Caco-2 (cell line): ENCODE measurements at regions not wholly inside any gene's neighbourhood (a gene's known extent, or its start where the extent isn't known, plus 50 kb on each side); places are given as distances from the start of the nearest gene placed in this dataset.

ENCODE experiments used
- BruUV-seq: library from RNA; stranded (reverse); fragments of 400-500 nt; replicated peaks from 2 replicates; lab custom pipeline; 2021; lab: Mats Ljungman, UMichigan
- CTCF ChIA-PET: fragments of 300-600 bp; sonication (Branson Sonifier 250); formaldehyde crosslinking; loops from one replicate; lab custom pipeline; 2022; ENCODE audit warnings: antibody characterized with exemption; lab: Charles Lee
- POLR2A ChIA-PET: fragments of 300-600 bp; sonication (Branson Sonifier 250); formaldehyde crosslinking; loops from one replicate; lab custom pipeline; 2022; ENCODE audit warnings: antibody characterized with exemption; lab: Charles Lee
- DNase-seq, 2 experiments: peaks; one replicate each; pipeline versions ENCODE4 v3.0.0 to v3.0.0-alpha.2; 2020 to 2022
- H3K27me3 ChIP-seq: replicated peaks from 2 replicates; pipeline ENCODE4 v1.6.0; 2011; ENCODE audit warnings: low read length; ENCODE audit not compliant: control insufficient read depth, insufficient read depth
- H3K36me3 ChIP-seq: 2 replicates; pipeline ENCODE4 v1.5.1; 2011; ENCODE audit warnings: low read length; ENCODE audit not compliant: control insufficient read depth, insufficient read depth
- H3K4me1 ChIP-seq: fragments of 250-450 bp; sonication (Bioruptor Pico); 2 replicates; pipeline ENCODE4 v1.5.1; 2020; ENCODE audit warnings: mild to moderate bottlenecking
- H3K4me3 ChIP-seq: 2 replicates; pipeline ENCODE4 v1.5.1; 2011; ENCODE audit warnings: low read depth, mild to moderate bottlenecking, control low read depth, low read length
- H3K9me3 ChIP-seq: fragments of 250-450 bp; sonication (Bioruptor Pico); 2 replicates; pipeline ENCODE4 v1.5.1; 2020; ENCODE audit warnings: mild to moderate bottlenecking, moderate library complexity
- H3K27ac Mint-ChIP-seq: one replicate; pipeline ENCODE4 v1.8.0; 2022; ENCODE audit warnings: mixed read lengths; ENCODE audit not compliant: unreplicated experiment
- H3K27me3 Mint-ChIP-seq: one replicate; pipeline ENCODE4 v1.8.0; 2022; ENCODE audit warnings: mixed read lengths; ENCODE audit not compliant: insufficient read depth, unreplicated experiment
- H3K36me3 Mint-ChIP-seq: one replicate; pipeline ENCODE4 v1.8.0; 2022; ENCODE audit warnings: mild to moderate bottlenecking, mixed read lengths; ENCODE audit not compliant: insufficient read depth, unreplicated experiment
- H3K4me1 Mint-ChIP-seq: one replicate; pipeline ENCODE4 v1.8.0; 2022; ENCODE audit warnings: low read depth, mixed read lengths; ENCODE audit not compliant: unreplicated experiment
- H3K4me3 Mint-ChIP-seq: one replicate; pipeline ENCODE4 v1.8.0; 2022; ENCODE audit warnings: mild to moderate bottlenecking, moderate library complexity, mixed read lengths; ENCODE audit not compliant: unreplicated experiment
- H3K9me3 Mint-ChIP-seq: one replicate; pipeline ENCODE4 v1.8.0; 2022; ENCODE audit warnings: mixed read lengths; ENCODE audit not compliant: unreplicated experiment
- intact Hi-C: fragments of 100-400 bp; cut with micrococcal nuclease; formaldehyde crosslinking; loops from one replicate; pipeline ENCODE4 v1.10.0; 2022; ENCODE audit not compliant: unreplicated experiment
- TF ChIP-seq, protein P1 (sequence below), 2 experiments: fragments of 200-600 bp in 1 of 2; IDR thresholded peaks; 1 replicate in 1 of 2; 2 replicates in 1 of 2; pipeline versions ENCODE4 v1.5.1 to v1.8.0; 2011 to 2022; ENCODE audit warnings: antibody characterized with exemption in 1 of 2, control low read depth in 1 of 2, inconsistent platforms in 1 of 2, low read depth in 1 of 2, low read length in 1 of 2, mild to moderate bottlenecking in 1 of 2, moderate library complexity in 1 of 2; ENCODE audit not compliant: insufficient read depth in 1 of 2, severe bottlenecking in 1 of 2, unreplicated experiment in 1 of 2

DNA sequence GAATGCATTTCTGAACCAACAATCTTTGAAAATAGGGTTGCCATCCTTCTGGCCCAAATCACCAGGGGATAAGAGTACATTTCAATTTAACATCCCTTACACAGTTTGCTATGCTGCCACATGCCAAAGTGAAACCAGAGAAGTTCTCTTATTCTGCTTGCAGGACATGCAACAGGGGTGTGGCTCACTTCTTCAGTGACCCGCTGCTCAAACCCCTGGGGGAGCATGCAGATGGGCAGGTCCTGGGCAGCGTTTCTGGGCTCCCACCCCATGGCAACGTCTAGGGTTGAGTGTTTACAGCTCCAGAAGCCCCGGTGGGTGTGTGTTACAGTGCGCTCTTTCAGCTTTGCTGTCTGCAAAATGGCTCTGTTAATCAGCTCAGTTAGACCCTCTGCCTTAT lies 1306.3 kb upstream of the TMEM132C start:
- Histone ChIP-seq H3K27me3 (no peaks in the 10 kb centered on the region), H3K4me1 (no peaks in the 10 kb centered on the region), H3K9me3 (0 out of 2 replicates have a peak, but pooled peaks cover 9% of the 10 kb centered on the region), H3K4me3 (no peak overlapping the region), H3K36me3 (no peaks in the 10 kb centered on the region)
- H3K27me3 Mint-ChIP-seq = no peaks in the 10 kb centered on the region
- CTCF ChIA-PET = no interaction called here
- TF ChIP-seq, protein P1, sequence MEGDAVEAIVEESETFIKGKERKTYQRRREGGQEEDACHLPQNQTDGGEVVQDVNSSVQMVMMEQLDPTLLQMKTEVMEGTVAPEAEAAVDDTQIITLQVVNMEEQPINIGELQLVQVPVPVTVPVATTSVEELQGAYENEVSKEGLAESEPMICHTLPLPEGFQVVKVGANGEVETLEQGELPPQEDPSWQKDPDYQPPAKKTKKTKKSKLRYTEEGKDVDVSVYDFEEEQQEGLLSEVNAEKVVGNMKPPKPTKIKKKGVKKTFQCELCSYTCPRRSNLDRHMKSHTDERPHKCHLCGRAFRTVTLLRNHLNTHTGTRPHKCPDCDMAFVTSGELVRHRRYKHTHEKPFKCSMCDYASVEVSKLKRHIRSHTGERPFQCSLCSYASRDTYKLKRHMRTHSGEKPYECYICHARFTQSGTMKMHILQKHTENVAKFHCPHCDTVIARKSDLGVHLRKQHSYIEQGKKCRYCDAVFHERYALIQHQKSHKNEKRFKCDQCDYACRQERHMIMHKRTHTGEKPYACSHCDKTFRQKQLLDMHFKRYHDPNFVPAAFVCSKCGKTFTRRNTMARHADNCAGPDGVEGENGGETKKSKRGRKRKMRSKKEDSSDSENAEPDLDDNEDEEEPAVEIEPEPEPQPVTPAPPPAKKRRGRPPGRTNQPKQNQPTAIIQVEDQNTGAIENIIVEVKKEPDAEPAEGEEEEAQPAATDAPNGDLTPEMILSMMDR (IDR thresholded peaks at IDR 0.05; ENCODE audit: insufficient read depth in 1 of 2, low read depth in 1 of 2, low read length in 1 of 2, severe bottlenecking in 1 of 2, unreplicated experiment in 1 of 2) = no peak
- DNase-seq = no peak
- no TSS peak for BruUV-seq
- no peaks in the 10 kb centered on the region for H3K4me1 Mint-ChIP-seq
- no peak overlapping the region for H3K4me3 Mint-ChIP-seq
- H3K9me3 Mint-ChIP-seq = no peaks in the 10 kb centered on the region
- no peaks in the 10 kb centered on the region for H3K36me3 Mint-ChIP-seq
- POLR2A ChIA-PET = no interaction called here
- intact Hi-C loops = no loop called here
- no peak overlapping the region for H3K27ac Mint-ChIP-seq

DNA sequence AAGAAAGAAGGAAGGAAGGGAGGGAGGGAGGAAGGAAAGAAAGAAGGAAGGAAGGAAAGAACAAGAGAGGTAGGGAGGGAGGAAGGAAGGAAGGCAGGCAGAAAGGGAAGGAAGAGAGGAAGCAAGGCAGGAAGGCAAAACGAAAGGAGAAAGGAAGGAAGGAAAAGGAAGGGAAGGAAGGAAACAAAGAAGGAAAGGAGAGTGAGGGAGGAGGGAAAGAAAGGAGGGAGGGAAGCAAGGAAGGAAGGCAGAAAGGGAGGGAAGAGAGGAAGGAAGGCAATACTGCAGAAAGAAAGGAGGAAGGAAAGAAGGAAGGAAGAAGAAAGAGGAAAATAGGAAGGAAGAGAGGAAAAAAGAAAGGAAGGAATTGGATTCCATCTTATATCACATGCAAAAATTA lies 1303.1 kb upstream of the TMEM132C start:
- CTCF ChIA-PET = no interaction called here
- no peaks in the 10 kb centered on the region for H3K4me1 ChIP-seq
- H3K36me3 Mint-ChIP-seq = no peaks in the 10 kb centered on the region
- H3K27me3 Mint-ChIP-seq = no peaks in the 10 kb centered on the region
- intact Hi-C loops = no loop called here
- no peak for DNase-seq
- H3K4me3 ChIP-seq = no peak overlapping the region
- H3K9me3 ChIP-seq = 0 out of 2 replicates have a peak, but pooled peaks cover 5% of the 10 kb centered on the region
- no peaks in the 10 kb centered on the region for H3K36me3 ChIP-seq
- TF ChIP-seq, protein P1 (IDR thresholded peaks at IDR 0.05; ENCODE audit: insufficient read depth in 1 of 2, low read depth in 1 of 2, low read length in 1 of 2, severe bottlenecking in 1 of 2, unreplicated experiment in 1 of 2) = no peak
- no peaks in the 10 kb centered on the region for H3K4me1 Mint-ChIP-seq
- no peaks in the 10 kb centered on the region for H3K9me3 Mint-ChIP-seq
- H3K27me3 ChIP-seq = no peaks in the 10 kb centered on the region
- H3K27ac Mint-ChIP-seq = no peak overlapping the region
- H3K4me3 Mint-ChIP-seq = no peak overlapping the region
- no TSS peak for BruUV-seq
- POLR2A ChIA-PET = no interaction called here

DNA sequence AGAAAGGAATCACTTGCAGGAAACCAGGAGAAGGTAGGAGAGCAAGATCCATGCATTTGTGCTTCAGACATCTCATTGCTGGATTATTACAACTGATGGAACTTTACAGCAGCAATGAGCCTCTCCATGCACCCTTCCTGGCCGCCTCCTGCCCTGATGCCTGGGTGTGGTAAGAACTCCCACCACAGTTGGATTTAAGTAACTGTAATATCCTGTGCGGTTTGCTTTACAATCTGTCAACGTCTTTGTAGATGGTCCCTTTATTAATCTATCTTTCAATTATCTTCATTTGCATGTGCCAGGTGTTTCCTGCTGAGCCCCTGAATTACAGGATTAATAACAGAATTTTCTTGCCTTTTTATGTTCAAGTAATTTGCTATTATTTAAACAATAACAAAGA lies 1300.5 kb upstream of the TMEM132C start:
- H3K4me3 ChIP-seq = no peak overlapping the region
- no peaks in the 10 kb centered on the region for H3K4me1 Mint-ChIP-seq
- no peaks in the 10 kb centered on the region for H3K36me3 ChIP-seq
- no TSS peak for BruUV-seq
- no peaks in the 10 kb centered on the region for H3K27me3 Mint-ChIP-seq
- H3K36me3 Mint-ChIP-seq = no peaks in the 10 kb centered on the region
- TF ChIP-seq, protein P1 (IDR thresholded peaks at IDR 0.05; ENCODE audit: insufficient read depth in 1 of 2, low read depth in 1 of 2, low read length in 1 of 2, severe bottlenecking in 1 of 2, unreplicated experiment in 1 of 2) = no peak
- H3K27me3 ChIP-seq = no peaks in the 10 kb centered on the region
- no peaks in the 10 kb centered on the region for H3K9me3 Mint-ChIP-seq
- CTCF ChIA-PET = no interaction called here
- 0 out of 2 replicates have a peak, but pooled peaks cover 5% of the 10 kb centered on the region for H3K9me3 ChIP-seq
- H3K27ac Mint-ChIP-seq = no peak overlapping the region
- no peak overlapping the region for H3K4me3 Mint-ChIP-seq
- intact Hi-C loops = no loop called here
- POLR2A ChIA-PET = no interaction called here
- DNase-seq = no peak
- H3K4me1 ChIP-seq = no peaks in the 10 kb centered on the region
